B cell (primary cell): ENCODE measurements at regions not wholly inside any gene's neighbourhood (a gene's known extent, or its start where the extent isn't known, plus 50 kb on each side); places are given as distances from the start of the nearest gene placed in this dataset.

Experiments used
- ATAC-seq: fragments of 200-7000 bp; cut with Tn5 transposase; one replicate; pipeline ENCODE4 v1.10.0; 2021; ENCODE audit warnings: low read depth, mild to moderate bottlenecking, moderate number of reproducible peaks, moderate library complexity
- CTCF ChIA-PET: fragments of 350-600 bp; sonication (Branson Sonifier 250); formaldehyde crosslinking; loops from one replicate; lab custom pipeline; 2021; ENCODE audit warnings: antibody characterized with exemption, inconsistent platforms; lab: Charles Lee
- POLR2A ChIA-PET: fragments of 350-600 bp; sonication (Branson Sonifier 250); formaldehyde crosslinking; loops from one replicate; lab custom pipeline; 2021; ENCODE audit warnings: antibody characterized with exemption; lab: Charles Lee
- DNase-seq: peaks from one replicate; pipeline ENCODE4 v3.0.0; 2013
- H2AFZ ChIP-seq: 2 replicates; pipeline ENCODE4 v1.6.1; 2012; ENCODE audit warnings: mild to moderate bottlenecking, low read depth, low read length; ENCODE audit not compliant: insufficient read depth, poor library complexity, severe bottlenecking
- H3K27ac ChIP-seq, 2 donors: 1 replicate in 1 of 2; 2 replicates in 1 of 2; pipeline ENCODE4 v1.5.1; 2012 to 2013; ENCODE audit warnings: low read length in 2 of 2, mild to moderate bottlenecking in 2 of 2, moderate library complexity in 1 of 2
- H3K27me3 ChIP-seq, 4 experiments: fragments of 200-600 bp in 1 of 4; sonication (generic) in 1 of 4; replicated peaks in 1 of 4; 1 replicate in 2 of 4; 2 replicates in 2 of 4; pipeline versions ENCODE4 v1.6.1 to v1.7.0; 2013 to 2016; ENCODE audit warnings: low read length in 3 of 4, mild to moderate bottlenecking in 2 of 4, mixed read lengths in 1 of 4, moderate library complexity in 1 of 4; ENCODE audit not compliant: insufficient read depth in 4 of 4, control insufficient read depth in 3 of 4; ENCODE audit errors: control extremely low read depth in 1 of 4
- H3K36me3 ChIP-seq, 2 experiments: replicated peaks in 1 of 2; 1 replicate in 1 of 2; 2 replicates in 1 of 2; pipeline versions ENCODE4 v1.6.1 to v1.7.1; 2013; ENCODE audit warnings: low read length in 1 of 2; ENCODE audit not compliant: insufficient read depth in 2 of 2, control insufficient read depth in 1 of 2; ENCODE audit errors: control extremely low read depth in 1 of 2, extremely low read depth in 1 of 2
- H3K4me1 ChIP-seq, 2 donors: fragments of 200-600 bp in 1 of 2; sonication (generic) in 1 of 2; 1 replicate in 1 of 2; 2 replicates in 1 of 2; pipeline versions ENCODE4 v1.5.1 to v1.6.1; 2013 to 2017; ENCODE audit warnings: low read length in 2 of 2; ENCODE audit not compliant: control insufficient read depth in 2 of 2, insufficient read depth in 2 of 2
- H3K4me2 ChIP-seq: replicated peaks from 2 replicates; pipeline ENCODE3; 2012; ENCODE audit warnings: mild to moderate bottlenecking, low read depth, low read length; ENCODE audit not compliant: poor library complexity, severe bottlenecking
- H3K4me3 ChIP-seq, 5 experiments: fragments of 200-600 bp in 1 of 5; sonication (generic) in 1 of 5; 1 replicate in 3 of 5; 2 replicates in 2 of 5; pipeline versions ENCODE4 v1.5.1 to v1.7.0; 2011 to 2016; ENCODE audit warnings: low read length in 4 of 5, mild to moderate bottlenecking in 4 of 5, low read depth in 2 of 5, control low read depth in 1 of 5, moderate library complexity in 1 of 5; ENCODE audit not compliant: insufficient read depth in 1 of 5; ENCODE audit errors: control extremely low read depth in 1 of 5, extremely low read depth in 1 of 5
- H3K79me2 ChIP-seq: fragments of 200-600 bp; sonication (generic); one replicate; pipeline ENCODE4 v1.6.0; 2016; ENCODE audit warnings: low read length; ENCODE audit not compliant: control insufficient read depth, insufficient read depth
- H3K9ac ChIP-seq: fragments of 200-600 bp; sonication (generic); 2 replicates; pipeline ENCODE4 v1.6.1; 2017; ENCODE audit warnings: mild to moderate bottlenecking, low read length, moderate library complexity
- H3K9me3 ChIP-seq, 3 donors: one replicate each; pipeline versions ENCODE4 v1.6.1 to v1.7.1; 2013; ENCODE audit warnings: low read length in 2 of 3; ENCODE audit not compliant: control insufficient read depth in 2 of 3, insufficient read depth in 1 of 3; ENCODE audit errors: control extremely low read depth in 1 of 3
- H4K20me1 ChIP-seq: 2 replicates; pipeline ENCODE4 v1.6.0; 2012; ENCODE audit warnings: mild to moderate bottlenecking, low read length; ENCODE audit not compliant: insufficient read depth, control insufficient read depth, poor library complexity, severe bottlenecking
- H3K27ac Mint-ChIP-seq: one replicate; pipeline ENCODE4 v1.8.0; 2021; ENCODE audit warnings: mixed read lengths
- H3K27me3 Mint-ChIP-seq: one replicate; pipeline ENCODE4 v1.8.0; 2021; ENCODE audit warnings: mixed read lengths
- H3K4me1 Mint-ChIP-seq: one replicate; pipeline ENCODE4 v1.8.0; 2021; ENCODE audit warnings: mixed read lengths
- H3K4me3 Mint-ChIP-seq: one replicate; pipeline ENCODE4 v1.8.0; 2021; ENCODE audit warnings: mixed read lengths
- H3K9me3 Mint-ChIP-seq: one replicate; pipeline ENCODE4 v1.8.0; 2022; ENCODE audit warnings: mixed read lengths; ENCODE audit not compliant: insufficient read depth
- CTCF ChIP-seq: fragments of 200-600 bp; IDR thresholded peaks from one replicate; pipeline ENCODE4 v1.8.0; 2022; ENCODE audit warnings: antibody characterized with exemption, mild to moderate bottlenecking
- EZH2 ChIP-seq: IDR thresholded peaks from 2 replicates; pipeline ENCODE4 v1.6.1; 2012; ENCODE audit warnings: borderline replicate concordance, low read depth, mild to moderate bottlenecking, moderate library complexity, low read length; ENCODE audit not compliant: insufficient read depth, poor library complexity, severe bottlenecking
- WGBS: methylation state at CpG from one replicate; pipeline ENCODE4 v1.1.5; 2013; ENCODE audit warnings: missing lambda C conversion rate; ENCODE audit not compliant: insufficient coverage; 5-methylcytosine and 5-hydroxymethylcytosine counted together
- intact Hi-C: fragments of 100-400 bp; cut with micrococcal nuclease; formaldehyde crosslinking; loops from one replicate; pipeline ENCODE4 v1.10.0; 2022

- Mint-ChIP-seq H3K9me3 (peaks cover 2% of the 10 kb centered on the region), H3K4me1 (no peaks in the 10 kb centered on the region), H3K4me3 (no peak overlapping the region), H3K27me3 (no peaks in the 10 kb centered on the region), H3K27ac (no peak overlapping the region)
- TF ChIP-seq EZH2, result no peak
- TF ChIP-seq CTCF, result no peak
- Histone ChIP-seq H3K9ac (no peak overlapping the region), H3K27ac (no peak overlapping the region), H3K4me3 (no peak overlapping the region), H3K79me2 (no peaks in the 10 kb centered on the region), H3K9me3 (peaks cover 0 to 3% (median 3%) of the 10 kb centered on the region in 3 donors), H3K27me3 (no peaks in the 10 kb centered on the region), H4K20me1 (no peaks in the 10 kb centered on the region), H3K36me3 (no peaks in the 10 kb centered on the region), H2AFZ (no peak overlapping the region), H3K4me1 (no peaks in the 10 kb centered on the region), H3K4me2 (no peak overlapping the region)
- DNase-seq, result no peak
- CTCF ChIA-PET, result no interaction called here
- intact Hi-C loops, result no loop called here
- WGBS, result no CpG with 5 or more reads among the region's 4 CpGs
- POLR2A ChIA-PET, result no interaction called here
- ATAC-seq, result no peak
Measured at GRCh38 chr2:53561155-53561554, 206.4 kb upstream of the CHAC2 start.

- WGBS, result 100% methylated on average over 1 of the region's 2 CpGs
- no peaks in the 10 kb centered on the region for H3K27me3 Mint-ChIP-seq
- DNase-seq (no peak), ATAC-seq (no peak)
- no peak overlapping the region for H3K27ac ChIP-seq
- H3K27me3 ChIP-seq, result no peaks in the 10 kb centered on the region
- H3K27ac Mint-ChIP-seq, result no peak overlapping the region
- peaks cover 0 to 16% (median 6%) of the 10 kb centered on the region in 3 donors for H3K9me3 ChIP-seq
- H3K4me3 Mint-ChIP-seq, result no peak overlapping the region
- TF ChIP-seq EZH2 (no peak), CTCF (no peak)
- H3K4me1 ChIP-seq, result no peaks in the 10 kb centered on the region
- H3K36me3 ChIP-seq, result no peaks in the 10 kb centered on the region
- ChIA-PET CTCF (no interaction called here), POLR2A (no interaction called here)
- H3K4me3 ChIP-seq, result no peak overlapping the region
- no peak overlapping the region for H2AFZ ChIP-seq
- peaks cover 2% of the 10 kb centered on the region for H3K9me3 Mint-ChIP-seq
- no peak overlapping the region for H3K4me2 ChIP-seq
- H3K4me1 Mint-ChIP-seq, result no peaks in the 10 kb centered on the region
- H3K9ac ChIP-seq, result no peak overlapping the region
- H4K20me1 ChIP-seq, result no peaks in the 10 kb centered on the region
- H3K79me2 ChIP-seq, result no peaks in the 10 kb centered on the region
- intact Hi-C loops, result no loop called here
Measured at GRCh38 chr2:53559302-53559966, 208.2 kb upstream of the CHAC2 start.
